KBM-7 (cell line): ENCODE measurements at regions not wholly inside any gene's neighbourhood (a gene's known extent, or its start where the extent isn't known, plus 50 kb on each side); places are given as distances from the start of the nearest gene placed in this dataset.

ENCODE experiments used
- DNase-seq: peaks from one replicate; pipeline ENCODE4 v3.0.0-alpha.2; 2015
- in situ Hi-C: fragments of 300-500 bp; cut with MboI; formaldehyde crosslinking; loops from 2 replicates; pipeline ENCODE4 v1.14.3; 2020; ENCODE audit warnings: low sequenced_read_pairs, low pct_unique_long_range_greater_than_20kb, mixed read lengths

DNA sequence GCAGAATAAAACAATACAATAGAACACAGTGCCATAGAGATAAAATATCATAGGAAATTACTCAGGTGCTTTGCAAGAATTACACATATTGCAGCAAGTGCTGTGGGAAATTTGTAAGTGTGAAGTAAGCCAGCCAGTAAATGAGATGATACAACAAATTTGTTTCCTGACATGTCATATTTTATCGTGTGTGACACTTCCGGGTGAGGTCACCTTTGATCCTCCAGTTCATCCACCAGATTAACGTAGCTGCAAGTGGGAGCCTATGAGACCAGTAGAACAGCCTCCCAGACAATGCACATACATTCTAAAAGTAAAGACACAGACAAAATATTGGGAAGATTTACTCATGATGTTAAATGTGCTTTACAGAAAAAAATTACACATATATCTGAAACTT lies 72.2 kb downstream of the PRDM9 start:
- DNase-seq: no peak
- in situ Hi-C loops: no loop called here

DNA sequence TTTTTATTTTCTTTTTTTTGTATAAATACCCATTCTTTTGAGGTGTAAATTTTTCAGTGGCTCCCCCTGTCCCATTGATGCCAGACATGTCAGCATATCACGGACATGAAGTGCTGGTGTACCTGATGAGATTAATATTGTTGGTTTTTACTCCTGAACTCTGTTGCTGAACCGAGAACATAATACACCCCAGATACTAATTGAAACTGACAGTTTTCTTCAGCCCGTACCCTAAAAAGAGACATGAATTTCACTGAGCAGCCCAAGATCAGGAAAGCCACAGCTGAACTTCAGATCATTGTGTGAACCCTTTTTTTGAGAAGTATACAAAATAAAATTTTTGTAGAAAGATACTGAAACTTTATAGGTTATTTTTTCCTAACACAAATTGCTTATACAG lies 75.7 kb downstream of the PRDM9 start:
- in situ Hi-C loops: no loop called here
- no peak for DNase-seq

DNA sequence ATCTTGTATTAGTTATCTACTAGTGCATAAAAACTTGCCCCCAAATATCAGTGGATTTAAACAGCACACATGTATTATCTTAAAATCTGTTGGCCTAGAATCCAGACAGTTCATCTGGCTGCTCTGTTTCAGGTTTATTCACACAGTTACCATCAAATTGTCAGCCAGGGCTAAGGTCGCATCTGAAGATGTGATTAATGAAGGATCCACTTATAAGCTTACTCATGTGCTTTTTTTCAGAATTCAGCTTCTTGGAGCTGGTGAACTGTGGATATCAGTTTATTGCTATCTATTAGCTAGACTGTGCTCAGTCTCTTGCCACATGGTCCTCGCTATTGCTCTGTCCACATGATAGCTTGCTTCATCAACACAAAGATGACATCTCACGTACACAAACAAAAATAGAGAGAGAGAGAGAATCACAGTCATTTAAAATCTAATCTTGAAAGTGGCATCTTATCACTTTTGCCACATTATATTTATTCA lies 81.5 kb downstream of the PRDM9 start:
- in situ Hi-C loops: no loop called here
- DNase-seq: no peak

DNA sequence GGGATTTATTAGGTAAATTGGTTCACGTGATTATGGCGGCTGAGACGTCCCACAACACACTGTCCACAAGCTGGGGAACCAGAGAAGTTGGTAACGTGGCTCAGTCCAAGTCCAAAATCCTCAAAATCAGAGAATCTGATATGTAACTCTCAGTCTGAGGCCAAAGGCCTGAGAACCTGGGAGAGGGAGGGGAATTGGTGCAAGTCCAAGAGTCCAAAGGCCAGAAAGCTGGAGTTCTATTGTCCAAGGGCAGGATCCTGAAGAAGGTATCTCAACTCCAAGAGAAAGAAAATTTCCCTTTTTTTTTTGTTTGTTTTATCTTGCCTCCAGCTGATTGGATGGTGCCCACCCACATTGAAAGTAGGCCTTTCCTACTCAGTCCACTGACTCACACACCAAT lies 83.8 kb downstream of the PRDM9 start:
- in situ Hi-C loops: no loop called here
- no peak for DNase-seq

DNA sequence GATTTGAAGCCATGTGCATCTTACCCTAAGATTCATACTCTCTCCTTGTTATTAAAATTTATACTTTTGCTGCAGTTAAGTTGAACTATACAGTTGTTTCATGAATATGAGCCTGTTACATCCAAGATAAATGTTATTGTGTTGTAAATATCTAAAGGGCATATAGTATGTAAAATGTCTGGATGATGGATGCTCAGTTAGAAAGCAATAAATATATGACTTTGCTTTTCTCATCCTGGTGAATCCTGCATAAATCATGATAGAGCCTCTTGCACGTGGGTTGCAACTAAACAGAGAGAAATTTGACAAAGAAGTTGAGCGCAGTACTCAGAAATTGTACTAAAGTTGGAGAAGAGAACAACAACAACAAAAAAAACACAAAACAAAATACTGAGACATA lies 99.5 kb downstream of the PRDM9 start:
- in situ Hi-C loops: no loop called here
- no peak for DNase-seq

DNA sequence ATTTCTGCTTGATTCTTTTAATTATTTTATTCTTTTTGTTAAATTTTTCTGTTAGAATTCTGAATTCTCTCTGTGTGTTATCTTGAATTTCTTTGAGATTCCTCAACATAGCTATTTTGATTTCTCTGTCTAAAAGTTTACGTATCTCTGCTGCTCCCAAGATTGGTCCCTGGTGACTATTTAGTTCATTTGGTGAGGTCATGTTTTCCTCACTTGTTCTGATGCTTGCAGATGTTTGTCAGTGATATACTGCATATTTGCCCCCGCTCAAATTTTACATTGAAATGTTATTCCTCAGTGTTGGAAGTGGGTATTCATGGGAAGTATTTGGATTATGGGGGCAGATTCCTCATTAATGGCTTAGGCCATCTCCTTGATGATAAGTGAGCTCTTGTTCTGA lies 105.3 kb downstream of the PRDM9 start:
- no peak for DNase-seq
- in situ Hi-C loops: no loop called here

DNA sequence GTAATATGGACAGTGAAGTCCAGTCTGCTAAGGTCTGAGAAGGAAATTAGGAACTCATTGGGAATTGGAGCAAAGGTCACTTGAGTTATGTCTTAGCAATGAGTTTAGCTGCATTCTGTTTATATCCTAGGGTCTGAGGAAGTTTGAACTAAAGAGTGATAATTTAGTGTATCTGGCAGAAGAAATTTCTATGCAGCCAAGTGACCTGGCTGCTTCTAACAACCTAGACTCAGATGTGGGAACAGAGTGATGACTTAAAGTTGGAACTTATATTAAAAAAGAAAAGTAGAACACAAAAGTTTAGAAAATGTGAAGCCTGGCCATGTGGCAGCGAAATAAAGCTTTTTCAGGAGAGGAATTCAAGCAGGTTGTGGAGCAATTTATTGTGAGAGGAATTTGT lies 106.2 kb downstream of the PRDM9 start:
- no peak for DNase-seq
- in situ Hi-C loops: no loop called here

DNA sequence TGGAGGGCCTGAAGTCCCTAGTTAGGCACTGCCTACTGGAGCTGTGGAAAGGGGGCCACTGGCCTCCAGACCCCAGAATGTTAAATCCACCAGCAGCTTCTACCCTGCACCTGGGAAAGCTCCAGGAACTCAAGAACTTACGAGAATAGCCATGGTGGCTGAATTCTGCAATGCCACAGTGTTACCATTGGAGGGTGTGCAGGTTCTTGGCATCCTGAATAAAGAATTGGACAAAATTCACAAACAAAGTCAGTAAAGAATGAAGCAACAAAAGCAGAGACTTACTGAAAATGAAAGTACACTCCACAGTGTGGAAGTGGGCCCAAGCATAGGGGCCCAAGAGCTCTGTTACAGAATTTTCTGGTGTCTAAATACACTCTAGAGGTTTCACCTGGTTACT lies 107.0 kb downstream of the PRDM9 start:
- no peak for DNase-seq
- in situ Hi-C loops: no loop called here

DNA sequence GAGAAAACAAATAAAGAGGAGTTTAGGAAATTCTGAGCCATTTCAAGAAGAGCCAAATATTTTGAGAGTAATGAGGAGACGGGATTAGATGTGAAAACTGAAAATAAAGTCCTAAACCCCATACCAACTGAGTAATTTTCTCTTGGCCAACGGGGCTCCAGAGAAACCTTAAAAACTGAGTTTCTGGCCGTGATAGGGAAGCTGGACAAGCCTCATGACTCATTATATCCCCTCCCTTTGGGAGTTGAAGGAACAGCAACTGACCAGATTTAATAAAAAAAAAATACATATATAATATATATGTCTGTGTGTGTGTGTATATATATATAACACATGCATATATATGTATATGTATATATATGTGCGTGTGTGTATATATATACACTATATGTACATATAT lies 119.6 kb downstream of the PRDM9 start:
- no peak for DNase-seq
- in situ Hi-C loops: no loop called here

DNA sequence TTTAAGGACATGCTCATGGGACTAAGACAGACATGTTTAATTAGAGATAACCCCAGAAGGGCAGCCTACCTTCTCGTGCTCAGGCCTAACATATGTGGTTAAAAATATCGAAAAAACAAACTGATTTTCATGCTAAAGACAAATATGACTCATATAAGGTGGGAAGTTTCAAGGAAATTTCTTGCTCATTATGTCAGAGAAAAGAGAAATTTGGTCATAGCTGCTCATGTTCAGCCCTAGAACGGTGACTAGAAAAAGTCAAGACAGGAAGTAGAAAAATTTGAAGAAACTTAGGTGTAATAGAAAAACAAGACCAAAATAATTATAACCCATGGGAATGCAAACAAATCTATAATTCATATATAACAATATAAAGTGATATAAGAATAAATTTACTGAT lies 120.6 kb downstream of the PRDM9 start:
- in situ Hi-C loops: no loop called here
- no peak for DNase-seq

DNA sequence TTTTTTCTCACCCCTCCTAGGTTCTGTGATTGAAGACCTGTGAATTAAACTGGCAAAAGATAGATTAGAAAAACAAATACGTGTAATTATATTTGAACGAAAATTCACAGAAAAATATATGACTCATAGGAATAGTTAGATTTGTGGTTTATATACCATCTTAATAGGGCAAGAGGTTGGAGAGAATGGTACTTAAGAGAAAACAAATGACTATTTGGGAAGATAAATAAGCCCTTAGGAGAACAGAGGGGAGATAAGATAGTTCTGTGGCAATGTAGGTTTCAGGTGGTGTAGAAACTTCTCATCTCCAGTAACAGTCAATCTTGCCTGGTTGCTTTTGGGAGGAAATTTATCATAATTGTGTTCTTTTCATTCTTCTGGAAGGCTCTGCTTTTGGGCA lies 122.0 kb downstream of the PRDM9 start:
- in situ Hi-C loops: no loop called here
- DNase-seq: no peak

DNA sequence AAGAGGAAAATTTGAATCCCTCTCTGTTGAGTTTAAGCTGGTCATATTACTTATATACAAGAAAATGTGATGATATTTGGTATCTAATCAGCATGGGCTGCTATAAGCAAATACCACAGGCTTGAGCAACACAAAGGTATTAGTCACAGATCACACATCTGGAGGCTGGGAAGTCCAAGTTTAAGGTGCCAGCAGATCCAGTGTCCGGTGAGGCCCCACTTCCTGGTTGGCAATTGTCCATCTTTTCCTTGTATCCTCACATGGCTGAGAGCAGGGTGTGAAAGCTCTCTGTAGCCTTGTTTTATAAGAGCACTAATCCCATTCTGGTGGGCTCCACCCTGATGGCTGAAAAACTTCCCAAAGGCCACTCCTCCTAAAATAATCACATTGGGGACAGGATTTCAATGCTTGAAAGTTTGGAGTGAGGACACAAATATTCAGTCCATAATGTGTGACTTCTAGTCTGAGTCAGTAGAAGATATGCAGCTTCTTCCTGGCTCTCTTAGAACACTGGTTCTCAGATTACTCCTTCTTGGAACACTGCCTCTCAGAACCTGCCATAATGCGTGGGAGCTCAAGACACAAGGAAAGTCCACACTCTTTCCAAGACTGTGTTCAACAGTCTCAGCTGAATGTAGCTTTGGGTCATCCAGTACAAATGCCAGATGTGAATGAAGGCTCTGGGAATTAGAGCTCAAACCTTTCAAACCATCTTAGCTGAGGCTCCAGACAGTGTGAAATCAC lies 124.1 kb downstream of the PRDM9 start:
- DNase-seq: no peak
- in situ Hi-C loops: no loop called here

DNA sequence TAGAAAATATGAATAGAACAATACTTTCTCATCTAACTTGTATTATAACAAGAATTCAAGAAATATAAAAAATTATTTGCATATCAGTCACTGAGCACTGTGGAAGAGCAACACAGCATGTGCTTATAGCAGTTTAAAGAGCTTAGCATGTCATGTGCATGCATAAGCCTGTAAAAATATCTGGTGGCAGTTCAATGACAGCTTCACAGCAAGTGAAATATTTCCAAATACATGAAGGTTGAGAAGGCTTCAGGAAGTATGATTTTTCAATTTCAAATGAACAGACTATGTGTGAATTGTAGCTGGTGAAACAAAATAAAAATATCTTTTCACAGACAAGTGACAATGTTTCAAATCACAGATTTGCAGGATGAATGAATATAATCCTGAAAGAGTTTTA lies 128.5 kb downstream of the PRDM9 start:
- in situ Hi-C loops: no loop called here
- DNase-seq: no peak

DNA sequence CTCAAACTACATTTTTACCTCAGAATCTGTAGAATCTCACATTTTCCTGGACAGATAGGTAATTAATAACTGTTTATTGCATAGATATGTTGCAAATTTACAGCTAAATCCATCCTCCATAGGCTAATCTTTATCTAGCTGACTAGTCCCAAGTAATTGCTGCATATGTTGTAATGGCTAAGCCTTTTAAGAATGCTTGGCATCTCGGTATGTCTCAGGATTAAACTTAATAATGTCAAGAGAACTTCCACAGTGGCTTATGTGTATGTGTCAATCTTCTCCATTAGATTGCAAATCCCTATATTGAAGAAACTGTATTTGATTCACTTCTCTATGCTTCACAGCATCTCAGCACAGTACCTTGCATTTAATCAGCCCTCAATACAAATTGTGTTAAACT lies 131.9 kb downstream of the PRDM9 start:
- in situ Hi-C loops: no loop called here

DNA sequence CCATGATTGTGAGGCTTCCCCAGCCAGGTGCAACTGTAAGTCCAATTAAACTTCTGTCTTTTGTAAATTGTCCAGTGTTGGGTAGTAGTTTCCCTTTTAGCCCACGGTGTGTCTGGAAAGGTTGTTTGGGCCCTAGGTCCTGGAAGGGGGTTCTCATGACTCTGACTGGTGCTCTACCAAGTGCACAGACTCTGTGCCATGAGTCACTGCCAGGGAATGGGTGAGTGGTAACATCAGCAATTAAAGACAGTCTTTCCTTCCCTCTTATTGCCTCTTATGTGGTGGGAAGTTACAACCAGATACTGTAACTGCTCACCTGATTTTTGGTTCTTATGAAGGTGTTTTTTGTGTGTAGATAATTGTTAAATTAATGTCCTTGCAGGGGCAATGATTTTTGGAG lies 141.2 kb downstream of the PRDM9 start:
- no peak for DNase-seq
- in situ Hi-C loops: no loop called here

More for the DNA sequence above, 131.9 kb downstream of the PRDM9 start:
- no peak for DNase-seq

DNA sequence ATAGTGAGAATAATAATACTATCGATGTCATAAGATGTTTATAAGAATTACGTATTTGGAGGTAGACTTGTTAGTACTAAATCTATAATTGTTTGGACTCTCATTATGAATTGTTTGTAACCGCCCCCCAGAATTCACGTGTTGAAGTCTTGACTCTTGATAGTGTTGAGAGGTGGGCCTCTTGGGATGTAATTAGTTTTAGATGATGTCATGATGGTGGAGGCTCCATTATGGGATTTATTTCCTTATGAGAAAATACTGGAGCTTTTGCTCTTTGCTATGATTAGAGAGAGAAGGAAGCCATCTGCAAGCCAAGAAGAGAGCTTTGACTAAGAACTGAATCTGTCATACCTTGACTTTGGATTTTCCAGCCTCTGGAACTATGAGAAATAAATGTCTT lies 142.2 kb downstream of the PRDM9 start:
- in situ Hi-C loops: no loop called here
- DNase-seq: no peak

DNA sequence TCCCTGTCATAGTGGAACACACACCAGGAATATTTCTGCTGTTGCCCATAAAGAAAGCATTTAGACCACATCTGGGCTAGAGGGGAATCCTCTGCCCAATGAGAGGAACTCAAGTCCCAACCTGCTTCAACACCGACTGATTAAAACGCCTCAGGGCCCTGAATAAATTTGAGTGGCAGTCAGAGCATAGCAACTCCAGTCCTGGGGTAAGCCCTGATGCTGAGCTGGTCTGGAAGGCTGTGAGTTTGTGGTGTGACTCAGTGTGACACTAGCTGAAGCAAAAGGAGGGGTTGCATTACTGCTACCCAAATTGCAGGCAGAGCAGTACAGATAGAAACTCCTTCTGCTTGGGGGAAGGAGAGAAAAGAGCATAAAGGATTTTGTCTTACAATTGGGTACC lies 148.3 kb downstream of the PRDM9 start:
- DNase-seq: no peak
- in situ Hi-C loops: no loop called here

DNA sequence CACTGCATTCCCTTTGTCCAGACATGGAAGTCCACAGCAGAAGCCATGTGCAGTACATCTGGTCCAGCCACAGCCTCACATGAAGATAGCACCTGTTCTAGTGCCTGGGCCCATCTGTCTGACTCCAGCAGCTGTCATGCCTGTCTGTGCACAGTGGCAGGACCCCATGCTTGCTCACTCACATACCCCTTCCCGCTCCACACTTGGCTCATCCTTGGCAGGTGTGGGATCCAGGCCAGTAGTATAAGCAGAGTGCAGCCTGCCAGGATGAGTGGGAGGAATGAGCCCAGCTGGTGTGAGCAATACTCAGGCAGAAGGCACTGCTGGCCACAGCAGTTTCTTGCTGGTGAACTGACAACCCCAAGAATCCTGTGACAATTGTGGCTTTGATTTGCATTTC lies 168.0 kb downstream of the PRDM9 start:
- no peak for DNase-seq
- in situ Hi-C loops: no loop called here

DNA sequence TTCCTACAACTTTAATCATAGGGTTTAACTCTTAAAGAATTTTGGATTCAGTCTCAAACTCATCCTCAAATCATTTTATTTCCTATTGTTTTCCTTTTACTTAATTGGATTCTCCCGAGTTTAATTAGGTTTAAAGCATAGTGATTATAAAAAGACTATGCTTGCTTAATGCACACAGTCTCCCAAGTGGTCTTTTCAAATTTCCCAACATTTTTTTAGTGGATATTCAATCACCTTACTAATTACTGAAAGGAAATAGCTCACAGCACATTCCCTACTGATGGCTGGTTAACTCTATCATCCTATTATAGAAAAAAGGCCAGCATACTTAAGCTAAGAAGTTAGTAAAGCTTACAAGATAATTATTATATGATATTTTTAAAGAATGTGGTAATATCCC lies 170.6 kb downstream of the PRDM9 start:
- in situ Hi-C loops: no loop called here
- no peak for DNase-seq

DNA sequence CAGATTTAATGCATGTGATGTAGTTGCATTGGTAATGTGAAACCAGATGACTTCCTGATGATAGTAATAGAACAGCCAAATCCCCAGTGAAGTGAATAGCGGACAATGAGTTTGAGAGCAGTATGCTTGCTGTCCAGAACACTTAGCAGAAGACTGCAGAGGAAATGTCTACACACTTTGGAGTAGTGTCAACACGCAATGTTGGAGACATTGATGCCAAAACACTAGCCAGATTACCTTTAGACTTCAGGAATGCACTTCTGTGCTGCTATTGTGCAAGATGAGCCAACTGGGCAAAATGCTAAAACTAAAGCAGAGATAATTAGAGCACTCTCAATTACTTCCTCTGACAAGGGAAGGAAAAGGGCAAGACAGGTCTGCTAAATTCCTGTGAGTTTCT lies 176.7 kb downstream of the PRDM9 start:
- in situ Hi-C loops: no loop called here
- DNase-seq: no peak
